Esophagus muscularis mucosa (tissue), 4 donors: ENCODE measurements at regions not wholly inside any gene's neighbourhood (a gene's known extent, or its start where the extent isn't known, plus 50 kb on each side); places are given as distances from the start of the nearest gene placed in this dataset.

Source experiments
- EP300 ChIP-seq: sonication (generic); formaldehyde crosslinking; IDR thresholded peaks from one replicate; pipeline ENCODE4 v1.6.1; 2017; ENCODE audit warnings: antibody characterized with exemption
- POLR2A ChIP-seq: fragments of 450-650 bp; IDR thresholded peaks from one replicate; pipeline ENCODE4 v1.6.1; 2017; ENCODE audit warnings: antibody characterized with exemption, moderate library complexity, mild to moderate bottlenecking, low read depth
- POLR2AphosphoS5 ChIP-seq, 2 donors: sonication (generic); formaldehyde crosslinking; IDR thresholded peaks; one replicate each; pipeline ENCODE4 v1.6.1; 2017; ENCODE audit warnings: antibody characterized with exemption in 2 of 2
- TF ChIP-seq, protein P1 (sequence below), 3 experiments: fragments of 200-600 bp in 2 of 3; fragments of 450-650 bp in 1 of 3; sonication (generic) in 2 of 3; IDR thresholded peaks; one replicate each; pipeline ENCODE4 v1.5.1; 2017 to 2019; ENCODE audit warnings: antibody characterized with exemption in 3 of 3, mild to moderate bottlenecking in 2 of 3, moderate library complexity in 1 of 3

DNA sequence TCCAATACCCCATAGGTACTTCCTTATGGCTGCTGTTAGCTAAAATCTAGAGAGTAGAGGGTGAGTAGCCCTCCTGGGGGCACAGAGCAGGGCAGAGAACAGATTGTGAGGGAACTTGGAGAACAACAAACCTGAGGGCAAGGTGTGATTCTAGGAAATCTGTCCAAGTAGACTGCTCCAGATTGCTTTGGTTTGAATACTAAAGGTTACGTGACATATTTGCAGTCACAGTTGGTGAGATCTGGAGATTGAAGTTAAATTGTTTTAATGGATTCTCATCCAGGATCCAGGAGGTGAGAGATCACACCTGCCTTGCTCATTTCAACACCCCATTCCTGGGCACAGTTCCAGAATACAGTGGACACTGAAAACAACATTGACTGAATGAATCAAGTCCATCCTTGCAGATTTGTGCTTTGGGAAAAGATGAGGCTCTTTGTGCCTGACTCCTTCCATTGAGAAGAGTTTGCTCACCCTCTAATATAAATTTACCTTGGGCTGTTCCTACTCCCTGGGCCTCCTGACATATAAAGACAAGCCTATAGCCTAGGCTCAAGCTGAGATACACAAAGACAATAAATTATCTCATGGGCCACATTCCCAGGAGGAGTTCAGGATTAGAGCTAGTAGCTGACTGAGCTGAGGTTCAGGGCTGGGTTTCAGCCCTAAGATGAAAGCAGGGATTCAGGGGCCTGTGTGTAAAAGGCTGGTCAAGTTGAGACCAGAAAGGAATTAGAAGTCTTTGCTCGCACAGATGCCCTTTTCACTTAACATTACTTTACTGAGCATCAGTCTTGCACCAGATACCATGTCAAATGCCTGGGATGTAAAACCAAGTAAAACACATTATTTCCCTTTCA is 400.9 kb upstream of the MCTP2 start:
- TF ChIP-seq, protein P1, sequence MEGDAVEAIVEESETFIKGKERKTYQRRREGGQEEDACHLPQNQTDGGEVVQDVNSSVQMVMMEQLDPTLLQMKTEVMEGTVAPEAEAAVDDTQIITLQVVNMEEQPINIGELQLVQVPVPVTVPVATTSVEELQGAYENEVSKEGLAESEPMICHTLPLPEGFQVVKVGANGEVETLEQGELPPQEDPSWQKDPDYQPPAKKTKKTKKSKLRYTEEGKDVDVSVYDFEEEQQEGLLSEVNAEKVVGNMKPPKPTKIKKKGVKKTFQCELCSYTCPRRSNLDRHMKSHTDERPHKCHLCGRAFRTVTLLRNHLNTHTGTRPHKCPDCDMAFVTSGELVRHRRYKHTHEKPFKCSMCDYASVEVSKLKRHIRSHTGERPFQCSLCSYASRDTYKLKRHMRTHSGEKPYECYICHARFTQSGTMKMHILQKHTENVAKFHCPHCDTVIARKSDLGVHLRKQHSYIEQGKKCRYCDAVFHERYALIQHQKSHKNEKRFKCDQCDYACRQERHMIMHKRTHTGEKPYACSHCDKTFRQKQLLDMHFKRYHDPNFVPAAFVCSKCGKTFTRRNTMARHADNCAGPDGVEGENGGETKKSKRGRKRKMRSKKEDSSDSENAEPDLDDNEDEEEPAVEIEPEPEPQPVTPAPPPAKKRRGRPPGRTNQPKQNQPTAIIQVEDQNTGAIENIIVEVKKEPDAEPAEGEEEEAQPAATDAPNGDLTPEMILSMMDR (IDR thresholded peaks at IDR 0.05): no peak
- TF ChIP-seq EP300 (no peak), POLR2AphosphoS5 (IDR thresholded peaks at IDR 0.05) (no peak), POLR2A (no peak)
